GM21737 (cell line): ENCODE measurements at regions not wholly inside any gene's neighbourhood (a gene's known extent, or its start where the extent isn't known, plus 50 kb on each side); places are given as distances from the start of the nearest gene placed in this dataset.
"Not testable (repeated sequence)": the region's sequence is repeated elsewhere in the genome, so short reads cannot be mapped to it uniquely, and the experiment has no call there.

ENCODE experiments used
- ATAC-seq: cut with Tn5 transposase; IDR thresholded peaks from one replicate; pipeline ENCODE4 v1.9.1; 2021; ENCODE audit warnings: mild to moderate bottlenecking, moderate library complexity; ENCODE audit not compliant: unreplicated experiment

DNA sequence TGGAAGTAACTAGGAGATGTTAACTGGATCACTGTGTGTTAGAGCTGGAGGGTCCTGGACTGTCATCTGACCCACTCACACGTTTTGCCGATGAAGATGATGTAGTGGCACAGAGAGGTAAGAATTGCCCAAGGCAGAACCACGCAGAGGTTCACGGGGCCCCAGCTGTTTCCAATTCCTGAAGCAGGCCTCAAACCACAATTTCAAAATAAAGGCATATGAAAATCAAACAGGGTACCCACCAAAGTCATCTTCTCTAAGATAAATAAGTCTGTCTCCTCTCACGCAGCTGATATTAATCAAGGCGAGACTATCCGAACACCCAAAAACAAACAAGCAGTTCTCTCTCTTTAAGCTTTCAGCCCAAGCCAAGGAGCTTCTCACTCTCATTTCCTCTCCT is 113.3 kb upstream of the JCAD start:
- no peak for ATAC-seq

DNA sequence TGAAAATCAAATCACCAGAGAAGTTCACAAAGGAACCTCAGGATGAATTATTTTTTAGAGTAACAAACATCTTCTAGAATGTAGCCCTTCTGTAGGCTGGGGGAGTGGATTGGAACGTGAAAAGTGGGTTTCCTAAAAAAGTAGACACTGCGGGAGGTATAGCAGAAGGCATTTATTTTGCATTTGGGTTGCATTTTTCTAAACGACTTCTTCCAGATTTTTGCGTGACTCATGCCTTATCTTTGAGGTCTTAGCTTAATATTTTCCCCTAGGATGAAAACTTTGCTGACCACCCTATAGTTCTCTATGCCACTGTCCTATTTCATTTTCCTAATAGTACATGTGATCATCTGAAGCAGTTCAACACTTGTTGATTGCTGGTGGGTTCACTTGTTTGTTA is 112.7 kb upstream of the JCAD start:
- ATAC-seq, result no peak

DNA sequence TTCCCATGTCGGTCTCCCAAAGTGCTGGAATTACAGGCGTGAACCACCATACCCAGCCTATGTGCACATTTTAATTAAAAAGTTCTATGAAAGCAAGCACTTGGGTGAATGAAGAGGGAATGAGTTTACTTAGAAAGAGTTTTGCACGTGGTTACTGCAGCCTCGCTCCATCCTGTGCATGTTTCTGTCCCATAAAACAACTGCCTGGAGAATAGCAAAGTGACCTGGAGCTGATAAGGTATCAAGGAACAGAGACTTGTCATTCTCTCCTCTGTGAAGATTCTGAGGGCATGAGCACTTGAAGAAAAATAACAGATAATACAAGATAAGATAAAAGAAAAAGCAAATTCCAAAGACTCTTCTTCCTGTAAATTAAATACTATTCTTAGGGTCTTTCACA is 112.2 kb upstream of the JCAD start:
- no peak for ATAC-seq

DNA sequence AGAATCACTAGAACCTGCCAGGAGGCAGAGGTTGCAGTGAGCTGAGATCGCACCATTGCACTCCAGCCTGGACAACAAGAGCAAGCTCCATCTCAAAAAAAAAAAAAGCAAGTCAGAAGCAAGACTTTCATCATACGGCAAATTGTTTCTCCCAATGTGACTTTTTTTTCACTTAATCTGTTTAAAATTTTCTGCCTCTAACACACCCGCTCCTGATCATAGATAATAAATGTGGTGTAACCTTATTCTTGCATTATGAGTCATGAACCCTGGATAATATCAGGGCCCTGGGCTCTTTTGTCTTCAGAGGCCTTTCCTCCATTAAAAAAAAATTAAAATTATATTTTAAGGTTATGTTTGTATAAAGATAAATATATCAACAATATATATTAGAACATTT is 111.4 kb upstream of the JCAD start:
- ATAC-seq, result no peak

DNA sequence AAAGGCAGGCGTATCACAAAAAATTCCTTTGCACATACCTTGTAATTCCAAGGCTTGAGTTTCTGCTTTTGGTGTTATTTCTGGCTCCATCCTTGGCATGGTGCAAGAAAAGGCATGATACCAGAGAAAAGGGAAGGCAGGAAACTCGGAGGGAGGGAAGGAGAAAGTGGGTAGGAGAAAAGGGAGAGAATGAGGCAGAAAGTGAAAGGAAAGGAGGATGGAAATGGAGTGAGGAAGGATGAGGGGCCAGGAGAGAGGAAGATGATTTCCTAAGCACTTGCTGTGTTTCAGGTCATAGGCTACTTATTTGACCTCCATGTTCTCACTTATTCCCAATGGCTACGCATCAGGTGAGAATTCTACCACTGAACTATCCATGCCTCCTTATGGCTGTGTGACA is 110.8 kb upstream of the JCAD start:
- ATAC-seq, result no peak

DNA sequence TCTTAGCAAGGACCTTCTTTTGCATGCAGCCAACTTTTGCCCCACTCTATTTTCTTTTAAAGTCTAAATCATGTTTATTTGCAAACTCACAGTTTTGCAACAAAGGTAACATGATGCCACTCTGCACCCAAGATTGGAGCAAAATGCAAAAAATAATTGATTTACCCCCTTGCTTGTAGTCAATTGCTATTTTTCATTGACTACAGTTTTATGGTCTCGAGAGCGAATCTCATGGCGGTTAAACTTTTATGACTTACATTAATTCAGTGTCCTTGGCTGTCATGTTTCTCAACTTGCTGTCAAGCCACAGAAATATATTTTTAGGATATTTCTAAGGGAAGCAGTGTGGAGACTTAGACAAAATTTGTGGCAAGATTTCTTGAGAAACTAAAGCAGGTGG is 110.0 kb upstream of the JCAD start:
- ATAC-seq, result no peak

DNA sequence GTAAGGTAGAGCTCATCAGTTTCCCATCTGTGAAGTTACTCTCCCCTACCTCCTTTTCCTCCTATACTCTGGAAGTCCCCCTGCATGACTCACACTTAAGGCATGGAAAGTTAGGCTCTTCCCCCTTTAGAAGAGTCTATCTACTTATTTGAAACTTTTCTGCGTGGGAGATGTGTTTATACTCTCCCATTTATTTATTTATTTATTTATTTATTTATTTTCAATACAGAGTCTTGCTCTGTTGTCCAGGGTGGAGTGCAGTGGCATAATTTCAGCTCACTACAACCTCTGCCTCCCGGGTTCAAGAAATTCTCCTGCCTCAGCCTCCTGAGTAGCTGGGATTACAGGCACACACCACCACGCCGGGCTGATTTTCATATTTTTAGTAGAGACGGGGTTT is 107.5 kb upstream of the JCAD start:
- no peak for ATAC-seq

DNA sequence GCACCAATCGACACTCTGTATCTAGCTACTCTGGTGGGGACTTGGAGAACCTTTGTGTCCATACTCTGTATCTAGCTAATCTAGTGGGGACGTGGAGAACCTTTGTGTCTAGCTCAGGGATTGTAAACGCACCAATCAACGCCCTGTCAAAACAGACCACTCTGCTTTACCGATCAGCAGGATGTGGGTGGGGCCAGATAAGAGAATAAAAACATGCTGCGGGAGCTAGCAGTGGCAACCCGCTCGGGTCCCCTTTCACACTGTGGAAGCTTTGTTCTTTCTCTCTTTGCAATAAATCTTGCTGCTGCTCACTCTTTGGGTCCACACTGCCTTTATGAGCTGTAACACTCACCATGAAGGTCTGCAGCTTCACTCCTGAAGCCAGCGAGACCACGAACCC is 104.0 kb upstream of the JCAD start:
- not testable (repeated sequence) for ATAC-seq

DNA sequence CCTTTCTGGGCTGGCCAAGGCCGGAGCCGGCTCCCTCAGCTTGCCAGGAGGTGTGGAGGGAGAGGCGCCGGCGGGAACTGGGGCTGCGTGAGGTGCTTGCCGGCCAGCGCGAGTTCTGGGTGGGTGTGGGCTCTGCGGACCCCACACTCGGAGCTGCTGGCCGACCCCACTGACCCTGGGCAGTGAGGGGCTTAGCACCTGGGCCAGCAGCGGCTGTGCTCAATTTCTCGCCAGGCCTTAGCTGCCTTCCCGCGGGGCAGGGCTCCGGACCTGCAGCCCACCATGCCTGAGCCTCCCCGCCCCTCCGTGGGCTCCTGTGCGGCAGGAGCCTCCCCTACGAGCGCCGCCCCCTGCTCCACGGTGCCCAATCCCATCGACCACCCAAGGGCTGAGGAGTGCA is 103.4 kb upstream of the JCAD start:
- ATAC-seq, result not testable (repeated sequence)

DNA sequence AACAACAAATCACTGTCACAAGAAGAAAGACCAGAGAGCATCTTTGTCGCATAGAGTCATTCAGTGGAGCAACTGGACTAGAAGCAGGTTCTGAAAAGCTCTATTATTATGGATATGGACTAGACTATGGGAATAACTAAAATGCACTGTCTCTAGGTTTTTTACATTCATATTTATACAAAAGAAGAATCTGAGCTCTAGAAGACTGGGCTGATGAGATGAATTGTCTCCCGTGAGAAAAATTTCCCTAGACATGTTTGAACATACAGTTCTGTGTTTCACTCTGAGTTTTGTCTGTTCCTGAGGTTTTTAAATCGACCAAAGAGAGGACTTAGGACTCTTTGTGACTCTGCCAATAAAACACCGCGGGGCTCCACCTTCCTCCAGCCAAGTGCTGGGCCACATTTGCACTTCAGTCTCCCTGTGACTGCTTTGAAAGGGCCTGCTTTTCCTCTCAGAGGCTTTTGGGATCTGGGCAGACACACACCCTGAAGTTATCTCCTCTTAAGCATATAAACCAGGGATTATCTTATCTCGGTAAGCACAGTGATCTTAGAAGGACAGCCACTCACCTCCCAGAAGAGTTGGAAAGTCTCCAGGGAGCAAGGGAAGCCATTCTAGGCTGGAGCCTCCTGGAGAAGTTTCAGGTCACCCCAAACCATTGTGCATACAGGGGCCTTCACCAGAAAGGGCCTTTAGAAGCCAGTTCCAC is 101.0 kb upstream of the JCAD start:
- ATAC-seq, result no peak

DNA sequence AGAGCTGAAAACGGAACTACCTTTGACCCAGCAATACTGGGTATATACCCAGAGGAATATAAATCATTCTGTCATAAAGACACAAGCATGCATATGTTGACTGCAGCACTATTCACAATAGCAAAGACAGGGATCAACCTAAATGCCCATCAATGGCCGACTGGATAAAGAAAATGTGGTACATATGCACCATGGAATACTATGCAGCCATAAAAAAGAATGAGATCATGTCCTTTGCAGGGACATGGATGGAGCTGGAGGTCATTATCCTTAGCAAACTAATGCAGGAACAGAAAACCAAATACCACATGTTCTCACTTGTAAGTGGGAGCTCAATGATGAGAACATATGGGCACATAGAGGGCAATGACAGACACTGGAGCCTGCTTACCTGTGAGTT is 100.2 kb upstream of the JCAD start:
- ATAC-seq, result not testable (repeated sequence)

DNA sequence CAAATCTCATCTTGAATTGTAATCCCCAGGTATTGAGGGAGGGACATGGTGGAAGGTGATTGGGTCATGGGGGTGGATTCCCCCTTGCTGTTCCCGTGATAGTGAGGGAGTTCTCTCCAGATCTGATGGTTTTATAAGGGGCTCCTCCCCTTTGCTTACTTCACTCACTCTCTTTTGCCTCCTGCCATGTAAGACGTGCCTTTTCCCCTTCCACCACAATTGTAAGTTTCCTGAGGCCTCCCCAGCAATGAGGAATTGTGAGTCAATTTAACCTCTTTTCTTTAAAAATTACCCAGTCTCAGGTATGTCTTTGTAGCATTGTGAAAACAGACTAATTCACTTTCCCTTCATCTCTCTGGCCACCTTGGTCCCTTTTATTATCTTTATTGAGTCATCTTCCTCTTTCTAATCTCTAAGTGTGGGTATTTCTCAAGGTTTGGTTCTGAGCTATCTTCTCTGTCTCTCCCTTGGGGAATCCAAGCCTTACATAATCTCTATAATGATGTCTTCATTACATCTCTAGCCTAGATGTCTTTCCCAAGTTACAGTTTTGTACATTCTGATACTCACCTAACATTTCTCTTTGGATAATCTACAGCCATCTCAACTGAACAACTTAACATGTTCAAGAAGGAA is 99.1 kb upstream of the JCAD start:
- ATAC-seq, result no peak

DNA sequence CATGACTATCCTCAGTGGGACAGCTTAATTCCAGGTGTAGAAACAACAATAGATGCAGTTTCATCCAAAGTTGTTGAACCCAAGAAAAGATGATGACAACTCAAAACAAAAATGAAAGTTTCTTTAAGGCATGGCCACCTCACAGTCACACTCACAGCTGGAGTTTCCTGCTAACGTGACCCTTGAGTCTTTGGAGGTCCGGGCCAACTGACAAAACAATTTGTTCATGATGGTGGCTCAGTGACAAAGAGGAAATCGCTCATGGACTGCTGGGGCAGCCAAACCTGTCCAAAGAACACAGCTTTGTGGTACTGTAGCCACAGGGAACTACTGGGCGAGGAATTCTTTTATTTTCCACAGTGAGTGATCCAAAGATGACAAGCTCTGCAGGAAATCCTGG is 96.0 kb upstream of the JCAD start:
- no peak for ATAC-seq

DNA sequence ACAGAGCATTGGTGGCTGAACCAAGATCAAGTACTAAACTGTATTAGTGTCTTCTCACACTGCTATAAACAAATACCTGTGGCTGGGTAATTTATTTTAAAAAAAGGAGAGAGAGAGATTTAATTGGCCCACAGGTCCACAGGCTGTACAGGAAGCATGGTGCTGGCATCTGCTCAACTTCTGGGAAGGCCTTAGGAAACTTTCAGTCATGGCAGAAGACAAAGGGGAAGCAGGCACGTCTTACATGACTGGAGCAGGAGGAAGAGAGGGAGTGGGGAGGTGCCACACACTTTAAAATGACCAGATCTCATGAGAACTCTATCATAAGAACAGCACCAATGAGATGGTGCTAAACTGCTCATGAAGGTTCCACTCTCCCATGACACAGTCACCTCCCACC is 95.2 kb upstream of the JCAD start:
- ATAC-seq, result no peak

DNA sequence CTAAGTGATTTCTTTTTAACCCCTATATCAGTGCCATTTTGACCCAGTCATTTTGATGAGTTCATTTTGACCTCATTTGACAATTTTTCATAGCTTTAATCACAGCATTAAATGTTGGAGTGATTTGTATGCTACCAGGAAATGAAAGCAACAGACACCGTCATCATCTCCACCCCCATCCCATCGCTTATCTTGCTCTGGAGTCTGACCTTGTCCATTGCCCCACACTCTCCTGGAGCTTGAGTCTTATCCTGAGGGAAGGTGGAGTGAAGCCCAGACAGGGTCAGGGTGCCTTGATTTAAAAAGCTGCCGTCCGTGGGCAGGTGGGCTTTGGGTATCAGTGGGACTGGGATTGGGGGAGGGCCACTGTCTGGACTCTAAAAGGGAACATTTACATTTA is 94.7 kb upstream of the JCAD start:
- ATAC-seq, result no peak

DNA sequence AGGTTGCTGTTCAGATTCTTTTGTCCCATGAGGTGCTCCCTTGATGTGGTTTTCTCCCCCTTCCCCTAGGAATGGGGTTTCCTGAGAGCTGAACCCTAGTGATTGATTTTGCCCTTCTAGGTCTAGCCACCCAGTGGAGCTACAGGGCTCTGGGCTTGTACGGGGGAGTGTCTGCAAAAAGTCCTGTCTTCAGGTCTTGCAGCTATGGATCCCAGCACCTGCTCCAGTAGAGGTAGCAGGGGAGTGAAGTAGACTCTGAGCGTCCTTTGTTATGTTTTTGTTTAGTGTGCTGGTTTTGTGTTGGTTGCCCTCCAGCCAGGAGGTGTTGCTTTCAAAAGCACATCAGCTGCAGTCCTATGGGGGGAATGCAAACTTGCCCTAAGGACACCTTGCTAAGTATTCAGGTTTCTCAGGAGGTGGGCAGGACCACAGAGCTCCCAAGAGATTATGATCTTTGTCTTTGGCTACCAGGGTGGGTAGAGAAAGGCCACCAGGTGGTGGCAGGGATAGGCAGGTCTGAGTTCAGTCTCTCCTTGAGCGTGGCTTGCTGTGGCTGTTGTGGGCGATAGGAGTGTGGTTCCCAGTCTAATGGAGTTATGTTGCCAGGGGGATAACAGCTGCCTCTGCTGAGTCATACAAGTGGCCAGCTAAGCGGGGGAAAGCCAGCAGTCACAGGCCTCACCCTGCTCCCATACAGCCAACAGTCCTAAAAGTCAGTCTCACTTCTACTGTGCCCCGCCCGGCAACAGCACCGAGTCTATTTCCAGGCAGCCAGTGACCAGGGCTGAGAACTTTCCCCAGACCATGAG is 92.4 kb upstream of the JCAD start:
- no peak for ATAC-seq

DNA sequence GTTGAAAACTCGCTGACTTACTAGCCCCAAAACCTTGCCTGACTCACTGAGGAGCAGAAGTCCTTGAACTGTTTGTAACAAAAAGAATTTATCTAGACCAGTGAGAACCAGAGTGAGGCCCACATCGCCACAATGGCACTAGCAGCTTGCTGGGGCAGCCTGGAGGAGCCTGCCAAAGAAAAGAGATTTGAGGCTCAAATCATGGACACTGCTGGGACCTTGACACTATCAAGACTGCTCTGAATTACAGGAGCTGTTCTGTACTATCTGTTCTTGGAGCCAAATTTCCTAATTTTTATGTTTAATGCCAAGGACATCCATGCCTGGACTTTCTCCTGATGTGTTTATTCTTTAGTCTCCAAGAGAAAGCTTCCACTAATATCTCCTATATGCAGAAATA is 82.0 kb upstream of the JCAD start:
- no peak for ATAC-seq

DNA sequence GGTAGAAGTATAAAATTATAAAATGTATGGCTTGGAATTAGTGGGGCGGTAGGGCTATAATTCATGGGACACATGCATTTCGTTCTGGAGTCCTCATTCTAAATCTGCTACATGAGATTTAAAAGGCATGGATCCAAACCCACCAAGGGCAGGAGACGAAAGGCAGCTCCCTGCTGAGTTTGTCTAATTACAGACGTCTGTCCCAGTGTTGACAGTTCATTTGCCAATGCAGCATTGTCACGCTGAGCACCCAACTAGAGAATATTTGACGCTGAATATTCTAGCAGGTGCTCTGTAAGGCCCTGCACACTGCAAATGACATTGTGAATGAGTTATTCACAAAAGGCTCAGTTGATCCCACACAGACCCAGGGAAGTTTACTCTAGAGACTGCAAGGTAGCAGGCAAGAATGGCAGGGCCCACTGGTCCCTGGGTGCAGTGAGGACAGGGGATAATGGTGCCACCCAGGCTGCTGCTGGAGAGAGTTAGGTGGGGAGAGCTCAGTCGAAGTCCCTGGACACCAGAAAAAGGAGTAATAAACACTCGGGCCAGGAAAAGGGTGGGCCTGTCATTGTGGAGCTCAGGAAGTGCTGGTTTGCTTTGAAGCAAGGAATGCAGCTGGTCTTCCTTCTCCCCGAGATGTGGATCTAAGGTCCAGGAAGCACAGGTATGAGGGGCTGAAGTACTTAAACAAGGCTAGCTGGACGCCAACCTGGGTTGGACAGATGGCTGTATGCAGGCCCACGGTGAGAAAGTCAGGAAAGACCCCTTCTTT is 75.0 kb upstream of the JCAD start:
- no peak for ATAC-seq

DNA sequence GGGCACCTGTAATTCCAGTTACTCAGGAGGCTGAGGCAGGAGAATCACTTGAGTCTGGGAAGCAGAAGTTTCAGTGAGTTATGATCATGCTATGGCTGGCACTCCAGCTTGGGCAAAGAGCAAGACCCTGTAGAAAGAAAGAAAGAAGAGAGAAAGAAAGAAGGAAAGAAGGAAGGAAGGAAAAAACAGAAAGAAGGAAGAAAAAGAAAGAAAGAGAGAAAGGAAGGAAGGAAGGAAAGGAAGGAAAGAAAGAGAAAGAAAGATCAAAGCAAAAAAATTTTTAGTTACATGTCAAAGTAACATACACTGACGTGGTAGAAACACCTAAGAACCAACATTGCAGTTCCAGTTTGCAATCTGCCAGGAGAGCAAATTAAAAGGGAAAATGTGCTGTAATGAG is 73.8 kb upstream of the JCAD start:
- ATAC-seq, result no peak

DNA sequence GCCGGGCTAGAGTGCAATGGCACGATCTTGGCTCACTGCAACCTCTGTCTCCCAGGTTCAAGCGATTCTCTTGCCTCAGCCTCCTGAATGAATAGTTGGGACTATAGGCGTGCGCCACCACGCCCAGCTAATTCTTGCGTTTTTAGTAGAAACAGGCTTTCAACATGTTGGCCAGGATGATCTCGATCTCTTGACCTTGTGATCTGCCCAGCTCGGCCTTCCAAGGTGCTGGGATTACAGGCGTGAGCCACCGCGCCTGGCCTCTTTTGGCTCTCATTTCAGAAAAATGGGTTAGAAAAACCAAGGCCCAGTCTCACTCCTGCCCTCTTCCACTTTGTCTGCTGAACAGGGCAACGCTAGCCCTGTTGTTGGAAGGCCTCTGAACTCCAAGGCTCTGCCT is 72.0 kb upstream of the JCAD start:
- not testable (repeated sequence) for ATAC-seq

DNA sequence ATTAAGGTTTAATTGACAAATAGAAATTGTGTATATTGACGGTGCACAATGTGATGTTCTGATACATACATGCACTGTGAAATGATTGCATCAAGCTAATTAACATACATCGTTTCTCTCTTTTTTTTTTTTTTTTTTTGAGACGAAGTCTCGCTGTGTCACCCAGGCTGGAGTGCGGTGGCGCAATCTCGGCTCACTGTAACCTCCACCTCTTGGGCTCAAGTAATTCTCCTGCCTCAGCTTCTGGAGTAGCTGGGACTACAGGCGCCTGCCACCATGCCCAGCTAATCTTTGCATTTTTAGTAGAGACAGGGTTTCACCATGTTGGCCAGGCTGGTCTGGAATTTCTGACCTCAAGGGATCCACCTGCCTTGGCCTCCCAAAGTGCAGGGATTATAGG is 69.9 kb upstream of the JCAD start:
- ATAC-seq, result not testable (repeated sequence)
